ENCODE measurements at regions not wholly inside any gene's neighbourhood (a gene's known extent, or its start where the extent isn't known, plus 50 kb on each side); places are given as distances from the start of the nearest gene placed in this dataset.

- H2AFZ ChIP-seq (ENCODE audit: low read depth, low read length, severe bottlenecking), result no peak overlapping the region
These were observed 941.2 kb downstream of the SUCLG1 start for GRCh38 chr2:83517727-83518368.

GRCh38 chr2:83516503-83516902 lies 942.6 kb downstream of the SUCLG1 start:
- Histone ChIP-seq H3K79me2 (ENCODE audit: insufficient read depth, low read length) (no peaks in the 10 kb centered on the region), H3K9me3 (ENCODE audit: insufficient read depth, low read length) (no peaks in the 10 kb centered on the region), H3K4me2 (ENCODE audit: low read depth, low read length, poor library complexity, severe bottlenecking) (no peak overlapping the region), H3F3A (ENCODE audit: insufficient read depth) (no peaks in the 10 kb centered on the region), H4K20me1 (ENCODE audit: low read depth, low read length) (no peaks in the 10 kb centered on the region), H3K27me3 (ENCODE audit: low read length) (no peaks in the 10 kb centered on the region), H2AFZ (ENCODE audit: low read depth, low read length, severe bottlenecking) (no peak overlapping the region), H3K36me3 (ENCODE audit: low read length) (no peaks in the 10 kb centered on the region), H3K4me3 (ENCODE audit: insufficient read depth, low read length, poor library complexity, severe bottlenecking) (no peak overlapping the region), H3K27ac (ENCODE audit: low read depth, low read length) (no peak overlapping the region), H3K9ac (ENCODE audit: low read length) (no peak overlapping the region), H3K9me2 (replicated peaks; ENCODE audit: insufficient read depth, low read length) (no peaks in the 10 kb centered on the region)
- no peak for TF ChIP-seq EZH2phosphoT487 (conservative IDR thresholded peaks at IDR 0.05; ENCODE audit: low read length)
- no peak for TF ChIP-seq CTCF (IDR thresholded peaks at IDR 0.05; ENCODE audit: insufficient read depth, low read length, poor library complexity, severe bottlenecking)

More at GRCh38 chr2:83517727-83518368, 941.2 kb downstream of the SUCLG1 start:
- Histone ChIP-seq H3K9me2 (replicated peaks; ENCODE audit: insufficient read depth, low read length) (no peaks in the 10 kb centered on the region), H3K4me2 (ENCODE audit: low read depth, low read length, poor library complexity, severe bottlenecking) (no peak overlapping the region), H3F3A (ENCODE audit: insufficient read depth) (no peaks in the 10 kb centered on the region), H3K36me3 (ENCODE audit: low read length) (no peaks in the 10 kb centered on the region), H3K9me3 (ENCODE audit: insufficient read depth, low read length) (no peaks in the 10 kb centered on the region), H3K27ac (ENCODE audit: low read depth, low read length) (no peak overlapping the region), H3K9ac (ENCODE audit: low read length) (no peak overlapping the region), H3K4me3 (ENCODE audit: insufficient read depth, low read length, poor library complexity, severe bottlenecking) (no peak overlapping the region), H3K79me2 (ENCODE audit: insufficient read depth, low read length) (no peaks in the 10 kb centered on the region), H3K27me3 (ENCODE audit: low read length) (no peaks in the 10 kb centered on the region), H4K20me1 (ENCODE audit: low read depth, low read length) (no peaks in the 10 kb centered on the region)
- TF ChIP-seq CTCF (IDR thresholded peaks at IDR 0.05; ENCODE audit: insufficient read depth, low read length, poor library complexity, severe bottlenecking) (no peak), EZH2phosphoT487 (conservative IDR thresholded peaks at IDR 0.05; ENCODE audit: low read length) (no peak)

GRCh38 chr2:83487451-83487850 lies 971.6 kb downstream of the SUCLG1 start:
- Histone ChIP-seq H2AFZ (ENCODE audit: low read depth, low read length, severe bottlenecking) (no peak overlapping the region), H3K27me3 (ENCODE audit: low read length) (no peaks in the 10 kb centered on the region), H3K27ac (ENCODE audit: low read depth, low read length) (no peak overlapping the region), H3K79me2 (ENCODE audit: insufficient read depth, low read length) (no peaks in the 10 kb centered on the region), H3K36me3 (ENCODE audit: low read length) (no peaks in the 10 kb centered on the region), H3K9ac (ENCODE audit: low read length) (no peak overlapping the region), H3F3A (ENCODE audit: insufficient read depth) (no peaks in the 10 kb centered on the region), H3K9me3 (ENCODE audit: insufficient read depth, low read length) (no peaks in the 10 kb centered on the region), H3K4me3 (ENCODE audit: insufficient read depth, low read length, poor library complexity, severe bottlenecking) (no peak overlapping the region), H3K4me2 (ENCODE audit: low read depth, low read length, poor library complexity, severe bottlenecking) (no peak overlapping the region), H4K20me1 (ENCODE audit: low read depth, low read length) (no peaks in the 10 kb centered on the region), H3K9me2 (replicated peaks; ENCODE audit: insufficient read depth, low read length) (no peaks in the 10 kb centered on the region)
- no peak for TF ChIP-seq EZH2phosphoT487 (conservative IDR thresholded peaks at IDR 0.05; ENCODE audit: low read length)
- no peak for TF ChIP-seq CTCF (IDR thresholded peaks at IDR 0.05; ENCODE audit: insufficient read depth, low read length, poor library complexity, severe bottlenecking)

All from SU-DHL-6 (cell line).